Adrenal gland (tissue), 9 donors: ENCODE measurements at regions not wholly inside any gene's neighbourhood (a gene's known extent, or its start where the extent isn't known, plus 50 kb on each side); places are given as distances from the start of the nearest gene placed in this dataset.

Experiments
- DNase-seq, 7 donors: peaks; one replicate each; pipeline ENCODE4 v3.0.0-alpha.2; 2019 to 2020
- H3K27ac ChIP-seq, 5 donors: fragments of 200-600 bp; sonication (generic) in 4 of 5; 1 replicate in 3 of 5; 2 replicates in 2 of 5; pipeline versions ENCODE4 v1.5.1 to v1.8.0; 2016 to 2020; ENCODE audit warnings: mild to moderate bottlenecking in 1 of 5
- H3K27me3 ChIP-seq: fragments of 200-600 bp; 2 replicates; pipeline ENCODE4 v1.8.0; 2021
- H3K36me3 ChIP-seq, 2 donors: fragments of 200-600 bp; replicated peaks in 1 of 2; 1 replicate in 1 of 2; 2 replicates in 1 of 2; pipeline versions ENCODE4 v1.5.1 to v1.8.0; 2018 to 2022
- H3K4me1 ChIP-seq, 2 donors: fragments of 200-600 bp; replicated peaks in 1 of 2; 1 replicate in 1 of 2; 2 replicates in 1 of 2; pipeline versions ENCODE4 v1.5.1 to v1.8.0; 2018 to 2021
- H3K4me3 ChIP-seq, 4 donors: fragments of 200-600 bp; sonication (generic) in 3 of 4; one replicate each; pipeline ENCODE4 v1.5.1; 2016 to 2018
- H3K9me3 ChIP-seq, 3 donors: fragments of 200-600 bp; sonication (generic) in 1 of 3; replicated peaks in 1 of 3; 1 replicate in 2 of 3; 2 replicates in 1 of 3; pipeline versions ENCODE4 v1.5.1 to v1.8.0; 2016 to 2021
- POLR2A ChIP-seq, 2 donors: fragments of 450-650 bp; IDR thresholded peaks; one replicate each; pipeline ENCODE4 v1.6.1; 2017; ENCODE audit warnings: antibody characterized with exemption in 2 of 2, mild to moderate bottlenecking in 2 of 2, moderate library complexity in 1 of 2
- WGBS, 4 donors: extraction: QIAGEN DNeasy Blood & Tissue Kit in 2 of 4; methylation state at CpG; one replicate each; pipeline versions ENCODE4 v1.1.5 to v1.1.7; 2013 to 2017; 5-methylcytosine and 5-hydroxymethylcytosine counted together
- intact Hi-C, 2 donors: fragments of 100-400 bp; cut with DNase I; formaldehyde crosslinking; loops; one replicate each; pipeline versions ENCODE4 v1.14.1 to v1.15.0; 2022 to 2023
- TF ChIP-seq, protein P1 (sequence below), 6 experiments: fragments of 450-650 bp in 4 of 6; fragments of 200-600 bp in 2 of 6; sonication (generic) in 1 of 6; IDR thresholded peaks; 1 replicate in 5 of 6; 2 replicates in 1 of 6; pipeline versions ENCODE4 v1.5.1 to v1.8.0; 2016 to 2021; ENCODE audit warnings: antibody characterized with exemption in 6 of 6, mild to moderate bottlenecking in 2 of 6, moderate library complexity in 1 of 6
- donor health status: healthy with polysubstance abuse.
- donor health status: Bipolar disorder and iron deficiency.
- donor health status: DM: yes; HTN: yes; CAD: no.
- donor health status: DM: no; HTN: no; CAD: no.
- donor health status: DM: no; HTN: no; CAD: no.

DNA sequence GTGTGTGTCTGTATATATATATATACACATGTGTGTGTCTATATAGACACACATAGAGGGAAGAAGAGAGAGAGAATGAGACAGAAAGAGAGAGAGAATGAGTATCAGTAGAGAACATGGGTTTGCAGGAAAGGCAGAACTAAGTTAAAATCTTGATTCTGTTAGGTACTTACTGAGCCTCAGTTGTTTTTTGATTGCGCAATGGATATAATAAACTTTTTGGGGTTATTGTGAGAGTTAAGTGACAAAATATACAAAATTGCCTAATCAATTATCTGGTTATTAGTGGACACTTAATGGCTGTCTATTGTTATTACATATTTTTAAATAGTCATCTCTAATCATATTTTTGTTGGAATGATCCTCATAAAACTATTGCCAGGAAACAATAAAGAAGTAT lies 169.0 kb downstream of the ETNK1 start:
- Histone ChIP-seq H3K36me3 (no peaks in the 10 kb centered on the region), H3K27me3 (no peaks in the 10 kb centered on the region), H3K27ac (no peak overlapping the region), H3K4me3 (no peak overlapping the region), H3K9me3 (no peaks in the 10 kb centered on the region), H3K4me1 (no peaks in the 10 kb centered on the region)
- 68 to 98% (median 96%) methylated on average over 1 of the region's 1 CpG for WGBS, 4 donors
- DNase-seq, result no peak
- intact Hi-C loops, result no loop called here
- TF ChIP-seq, protein P1, sequence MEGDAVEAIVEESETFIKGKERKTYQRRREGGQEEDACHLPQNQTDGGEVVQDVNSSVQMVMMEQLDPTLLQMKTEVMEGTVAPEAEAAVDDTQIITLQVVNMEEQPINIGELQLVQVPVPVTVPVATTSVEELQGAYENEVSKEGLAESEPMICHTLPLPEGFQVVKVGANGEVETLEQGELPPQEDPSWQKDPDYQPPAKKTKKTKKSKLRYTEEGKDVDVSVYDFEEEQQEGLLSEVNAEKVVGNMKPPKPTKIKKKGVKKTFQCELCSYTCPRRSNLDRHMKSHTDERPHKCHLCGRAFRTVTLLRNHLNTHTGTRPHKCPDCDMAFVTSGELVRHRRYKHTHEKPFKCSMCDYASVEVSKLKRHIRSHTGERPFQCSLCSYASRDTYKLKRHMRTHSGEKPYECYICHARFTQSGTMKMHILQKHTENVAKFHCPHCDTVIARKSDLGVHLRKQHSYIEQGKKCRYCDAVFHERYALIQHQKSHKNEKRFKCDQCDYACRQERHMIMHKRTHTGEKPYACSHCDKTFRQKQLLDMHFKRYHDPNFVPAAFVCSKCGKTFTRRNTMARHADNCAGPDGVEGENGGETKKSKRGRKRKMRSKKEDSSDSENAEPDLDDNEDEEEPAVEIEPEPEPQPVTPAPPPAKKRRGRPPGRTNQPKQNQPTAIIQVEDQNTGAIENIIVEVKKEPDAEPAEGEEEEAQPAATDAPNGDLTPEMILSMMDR (IDR thresholded peaks at IDR 0.05), result no peak
- no peak for TF ChIP-seq POLR2A (IDR thresholded peaks at IDR 0.05)

DNA sequence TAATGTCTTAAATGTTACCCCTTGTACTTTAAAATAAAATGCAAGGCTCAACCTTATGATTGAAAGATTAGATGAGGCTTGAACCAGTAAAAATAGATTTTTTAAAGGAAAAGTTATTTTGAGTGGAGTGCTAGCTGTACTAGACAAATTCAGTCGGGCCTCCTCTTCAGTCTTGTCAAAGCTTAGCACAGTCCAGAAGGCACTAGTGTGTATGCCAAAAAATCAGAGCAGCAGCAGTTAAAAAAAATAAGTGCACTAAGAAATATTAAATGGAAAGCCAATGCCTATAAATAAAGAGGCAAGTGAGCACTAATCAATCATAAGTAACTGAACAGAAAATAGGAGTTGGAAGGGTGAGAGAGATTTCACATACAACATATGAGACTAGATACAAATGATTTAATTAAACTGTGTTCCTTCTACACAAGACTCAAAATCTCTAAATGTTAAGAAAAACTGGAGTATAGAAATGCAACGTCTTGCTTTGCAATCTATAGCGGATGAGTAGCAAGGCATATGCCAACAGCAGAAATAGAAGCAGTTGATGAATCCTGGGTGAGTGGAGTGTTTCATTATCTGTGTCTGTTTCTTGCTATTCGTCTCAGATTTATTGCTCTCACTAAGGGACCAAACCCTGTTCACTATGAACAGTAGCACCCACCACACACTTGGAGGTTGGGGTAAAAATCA lies 172.1 kb downstream of the ETNK1 start:
- no peak overlapping the region for H3K4me3 ChIP-seq
- no peaks in the 10 kb centered on the region for H3K9me3 ChIP-seq
- H3K27me3 ChIP-seq, result no peaks in the 10 kb centered on the region
- no peak for TF ChIP-seq POLR2A (IDR thresholded peaks at IDR 0.05)
- TF ChIP-seq, protein P1 (IDR thresholded peaks at IDR 0.05), result no peak
- no peak overlapping the region for H3K27ac ChIP-seq
- H3K36me3 ChIP-seq, result no peaks in the 10 kb centered on the region
- 50 to 64% (median 58%) methylated on average over 4 of the region's 4 CpGs for WGBS, 4 donors
- H3K4me1 ChIP-seq, result no peaks in the 10 kb centered on the region
- intact Hi-C loops, result no loop called here
- no peak for DNase-seq

DNA sequence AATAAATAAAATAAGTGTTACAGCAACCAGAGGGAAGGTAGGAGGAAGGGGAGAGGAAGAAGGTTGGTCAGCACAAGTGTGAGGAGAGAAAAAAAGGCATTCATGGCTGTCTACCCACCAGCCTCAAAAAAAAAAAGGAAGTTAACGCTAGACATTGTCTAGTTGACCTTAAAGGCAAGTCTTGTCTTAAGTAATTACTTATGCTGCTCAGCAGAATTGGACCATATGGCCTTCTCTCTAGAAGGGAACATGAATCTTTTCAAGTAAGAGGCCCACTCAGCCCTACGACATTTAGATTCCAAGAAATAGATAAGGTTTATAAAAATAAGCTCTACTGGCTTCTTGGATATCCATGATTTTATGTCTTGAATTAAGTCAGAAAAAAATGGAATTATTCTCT lies 172.7 kb downstream of the ETNK1 start:
- no peaks in the 10 kb centered on the region for H3K27me3 ChIP-seq
- H3K4me1 ChIP-seq, result no peaks in the 10 kb centered on the region
- H3K27ac ChIP-seq, result no peak overlapping the region
- no peaks in the 10 kb centered on the region for H3K36me3 ChIP-seq
- 15 to 30% (median 26%) methylated on average over 2 of the region's 2 CpGs for WGBS, 4 donors
- TF ChIP-seq, protein P1 (IDR thresholded peaks at IDR 0.05), result no peak
- TF ChIP-seq POLR2A (IDR thresholded peaks at IDR 0.05), result no peak
- DNase-seq, result no peak
- no peaks in the 10 kb centered on the region for H3K9me3 ChIP-seq
- H3K4me3 ChIP-seq, result no peak overlapping the region
- intact Hi-C loops, result no loop called here

DNA sequence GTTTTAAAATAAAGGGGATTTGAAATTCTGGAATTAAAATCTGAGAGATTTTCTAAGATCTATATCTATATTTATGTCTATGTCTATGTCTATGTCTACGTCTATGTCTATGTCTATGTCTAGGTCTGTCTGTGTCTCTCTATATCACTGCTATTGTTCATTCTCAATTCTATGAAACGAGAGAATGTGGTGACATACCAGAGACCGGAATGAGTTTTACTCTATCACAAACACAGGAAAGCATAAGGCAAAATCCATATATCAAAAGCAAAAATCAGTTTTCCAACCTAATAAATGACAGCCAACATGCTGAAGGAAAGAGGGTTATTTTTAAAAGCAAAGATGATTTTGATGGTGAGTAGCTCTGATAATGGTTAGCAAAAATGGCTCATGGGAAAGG lies 173.1 kb downstream of the ETNK1 start:
- DNase-seq, result no peak
- no peaks in the 10 kb centered on the region for H3K27me3 ChIP-seq
- intact Hi-C loops, result no loop called here
- H3K36me3 ChIP-seq, result no peaks in the 10 kb centered on the region
- TF ChIP-seq POLR2A (IDR thresholded peaks at IDR 0.05), result no peak
- TF ChIP-seq, protein P1 (IDR thresholded peaks at IDR 0.05), result no peak
- H3K27ac ChIP-seq, result no peak overlapping the region
- H3K9me3 ChIP-seq, result no peaks in the 10 kb centered on the region
- no peaks in the 10 kb centered on the region for H3K4me1 ChIP-seq
- 61 to 67% (median 66%) methylated on average over 3 of the region's 3 CpGs for WGBS, 4 donors
- no peak overlapping the region for H3K4me3 ChIP-seq
